ENCODE measurements at regions not wholly inside any gene's neighbourhood (a gene's known extent, or its start where the extent isn't known, plus 50 kb on each side); places are given as distances from the start of the nearest gene placed in this dataset.

DNA sequence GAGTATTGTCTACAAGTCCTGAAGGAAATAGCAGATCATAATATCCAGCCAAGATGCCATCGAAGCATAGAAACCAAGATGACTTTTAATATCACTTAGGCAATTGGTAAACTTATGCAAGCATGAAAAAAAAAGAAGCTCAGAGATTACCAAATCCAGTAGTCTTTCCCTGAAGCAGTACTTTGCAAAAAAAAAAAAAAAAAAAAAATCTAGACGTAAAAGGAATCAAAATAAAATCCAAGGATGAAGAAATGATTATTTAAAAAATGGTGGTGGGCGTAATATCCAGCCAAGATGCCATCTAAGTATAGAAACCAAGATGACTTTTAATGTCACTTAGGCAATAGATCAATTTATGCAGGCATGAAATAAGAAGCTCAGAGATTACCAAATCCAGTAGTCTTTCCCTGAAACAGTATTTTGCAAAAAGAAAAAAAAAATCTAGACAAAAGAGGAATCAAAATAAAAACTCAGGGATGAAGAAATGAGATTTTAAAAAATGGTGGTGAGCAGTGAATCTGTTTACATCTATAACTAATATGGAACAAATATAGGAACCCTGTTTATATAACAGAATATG, 108.8 kb downstream of the GYPC start:
- TF ChIP-seq ZNF274 (IDR thresholded peaks at IDR 0.05; ENCODE audit: low read depth, low read length) = no peak
- no peak for TF ChIP-seq YY1 (IDR thresholded peaks at IDR 0.05; ENCODE audit: insufficient read depth, insufficient read length)
